ENCODE measurements at regions not wholly inside any gene's neighbourhood (a gene's known extent, or its start where the extent isn't known, plus 50 kb on each side); places are given as distances from the start of the nearest gene placed in this dataset.
A peak's percentile ranks its signal among the peaks of the same experiment; 100 is the strongest.

DNA sequence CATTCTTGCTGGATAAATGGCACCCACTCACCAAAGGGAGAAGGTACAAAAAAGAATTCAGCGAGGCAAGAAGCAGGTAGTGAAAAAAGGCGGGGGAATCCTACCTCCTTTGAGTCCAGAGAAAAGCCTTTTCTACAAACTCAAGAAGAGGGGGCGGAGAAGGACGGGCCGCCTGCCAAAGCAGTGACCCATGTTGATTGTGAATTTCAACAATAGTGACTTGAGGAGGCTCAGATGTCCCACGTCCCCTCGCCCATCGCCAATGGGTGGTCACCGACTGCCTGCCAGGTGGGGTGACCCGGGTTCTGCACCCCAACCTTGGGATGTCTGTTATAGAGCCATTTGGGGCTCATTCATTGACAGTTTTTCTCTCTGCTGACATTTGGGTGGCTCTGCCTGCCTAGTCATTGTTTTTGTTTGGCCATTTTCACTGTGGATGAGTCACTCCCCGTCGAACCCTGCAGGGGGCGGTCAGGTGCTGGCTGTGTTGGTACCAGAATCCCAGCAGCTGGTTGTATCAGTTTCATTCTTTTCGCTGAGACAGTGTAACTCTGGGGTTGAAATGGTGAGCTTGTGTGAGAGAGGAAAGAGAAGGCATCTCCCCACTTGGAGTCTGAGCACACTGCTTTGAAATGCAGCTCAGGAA is 163.4 kb upstream of the NCAM1 start:
- no peaks in the 10 kb centered on the region for H3K4me1 ChIP-seq (ENCODE audit: control insufficient read depth, insufficient read depth, low read length)
- peaks cover 7% of the 10 kb centered on the region; the same call in 1 of the 2 replicates for H3K27me3 ChIP-seq (ENCODE audit: control insufficient read depth, insufficient read depth, low read length)
- no peak overlapping the region for H3K27ac ChIP-seq (ENCODE audit: low read length)
- ATAC-seq: 0 out of 2 replicates have a peak, but pooled peaks have one; percentile 14
- ChIA-PET POLR2A (no interaction called here), CTCF (interaction anchor here (0.8 kb wide), 1 partner anchor 491 kb away, joined by 4 read pairs; no protein-coding TSS in a partner anchor)
- no peaks in the 10 kb centered on the region for H3K9me3 ChIP-seq (ENCODE audit: control insufficient read depth, insufficient read depth, low read depth, low read length)
- H3K36me3 ChIP-seq (ENCODE audit: control insufficient read depth, insufficient read depth, low read length): no peaks in the 10 kb centered on the region
- no TSS peak for BruUV-seq (replicated peaks)
- in situ Hi-C loops (cut with HindIII; ENCODE audit: low pct_unique_long_range_greater_than_20kb, low sequenced_read_pairs): no loop called here
- no peak for TF ChIP-seq REST (IDR thresholded peaks at IDR 0.05; ENCODE audit: insufficient read depth in 1 of 2, low read depth in 2 of 2, low read length in 1 of 2)
- no peak for TF ChIP-seq TCF7L2 (IDR thresholded peaks at IDR 0.05; ENCODE audit: low read depth, low read length)
- TF ChIP-seq, protein P1, sequence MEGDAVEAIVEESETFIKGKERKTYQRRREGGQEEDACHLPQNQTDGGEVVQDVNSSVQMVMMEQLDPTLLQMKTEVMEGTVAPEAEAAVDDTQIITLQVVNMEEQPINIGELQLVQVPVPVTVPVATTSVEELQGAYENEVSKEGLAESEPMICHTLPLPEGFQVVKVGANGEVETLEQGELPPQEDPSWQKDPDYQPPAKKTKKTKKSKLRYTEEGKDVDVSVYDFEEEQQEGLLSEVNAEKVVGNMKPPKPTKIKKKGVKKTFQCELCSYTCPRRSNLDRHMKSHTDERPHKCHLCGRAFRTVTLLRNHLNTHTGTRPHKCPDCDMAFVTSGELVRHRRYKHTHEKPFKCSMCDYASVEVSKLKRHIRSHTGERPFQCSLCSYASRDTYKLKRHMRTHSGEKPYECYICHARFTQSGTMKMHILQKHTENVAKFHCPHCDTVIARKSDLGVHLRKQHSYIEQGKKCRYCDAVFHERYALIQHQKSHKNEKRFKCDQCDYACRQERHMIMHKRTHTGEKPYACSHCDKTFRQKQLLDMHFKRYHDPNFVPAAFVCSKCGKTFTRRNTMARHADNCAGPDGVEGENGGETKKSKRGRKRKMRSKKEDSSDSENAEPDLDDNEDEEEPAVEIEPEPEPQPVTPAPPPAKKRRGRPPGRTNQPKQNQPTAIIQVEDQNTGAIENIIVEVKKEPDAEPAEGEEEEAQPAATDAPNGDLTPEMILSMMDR (IDR thresholded peaks at IDR 0.05): peak; percentile 57
- no peak for TF ChIP-seq SIN3A (IDR thresholded peaks at IDR 0.05; ENCODE audit: borderline replicate concordance, insufficient read depth, low read depth, low read length)
- peak; percentile 18 for DNase-seq (ENCODE audit: low read depth, low spot score)
- H3K4me3 ChIP-seq (ENCODE audit: low read depth in 2 of 2, low read length in 2 of 2): no peak overlapping the region
- intact Hi-C loops (cut with micrococcal nuclease; ENCODE audit: unreplicated experiment): loop anchor here (5.0 to 10.0 kb wide), 2 partner anchors 490 to 503 kb away; no protein-coding TSS in a partner anchor

DNA sequence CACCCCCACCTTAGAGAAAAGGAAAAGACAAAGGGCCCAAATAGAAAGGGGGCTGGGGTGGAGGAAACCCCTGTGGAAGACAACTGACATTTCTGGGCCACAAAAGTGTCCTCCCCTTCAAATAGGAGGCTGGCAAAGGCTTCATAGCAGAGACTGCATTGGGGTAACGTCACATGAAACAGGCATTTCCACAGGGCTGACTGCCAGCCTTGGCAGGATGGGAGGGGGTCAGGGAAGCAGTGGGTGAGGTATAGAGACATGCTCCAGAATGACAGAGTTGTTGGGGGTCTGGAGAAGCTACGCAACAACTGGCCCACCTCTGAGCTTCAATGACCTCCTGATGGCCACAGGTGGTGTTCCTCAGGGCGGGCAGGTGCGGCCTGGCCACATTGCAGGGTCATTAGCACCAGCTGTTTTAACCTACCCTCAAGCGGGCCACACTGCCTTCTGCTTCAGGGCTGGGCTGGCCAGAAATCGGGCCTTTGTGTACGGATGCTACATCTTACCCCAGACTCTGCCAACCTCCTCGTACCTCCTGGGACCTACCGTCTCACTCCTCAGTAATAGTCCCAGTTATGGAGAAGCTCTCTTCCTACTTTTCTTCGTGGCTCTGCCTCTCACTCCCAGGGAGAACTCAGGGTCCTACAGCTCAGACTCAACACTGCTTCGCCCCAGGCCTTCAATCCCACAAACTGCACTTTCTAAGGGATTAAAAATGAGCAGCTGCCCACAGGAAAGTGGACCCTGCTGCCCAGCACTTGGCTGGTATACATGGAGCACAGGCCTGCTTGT is 160.0 kb upstream of the NCAM1 start:
- ATAC-seq (no peak), DNase-seq (ENCODE audit: low read depth, low spot score) (no peak)
- Histone ChIP-seq H3K4me1 (ENCODE audit: control insufficient read depth, insufficient read depth, low read length) (no peaks in the 10 kb centered on the region), H3K27me3 (ENCODE audit: control insufficient read depth, insufficient read depth, low read length) (no peaks in the 10 kb centered on the region), H3K9me3 (ENCODE audit: control insufficient read depth, insufficient read depth, low read depth, low read length) (no peaks in the 10 kb centered on the region), H3K27ac (ENCODE audit: low read length) (no peak overlapping the region), H3K36me3 (ENCODE audit: control insufficient read depth, insufficient read depth, low read length) (no peaks in the 10 kb centered on the region), H3K4me3 (ENCODE audit: low read depth in 2 of 2, low read length in 2 of 2) (no peak overlapping the region)
- in situ Hi-C loops (cut with HindIII; ENCODE audit: low pct_unique_long_range_greater_than_20kb, low sequenced_read_pairs): no loop called here
- ChIA-PET POLR2A (no interaction called here), CTCF (no interaction called here)
- intact Hi-C loops (cut with micrococcal nuclease; ENCODE audit: unreplicated experiment): no loop called here
- TF ChIP-seq SIN3A (IDR thresholded peaks at IDR 0.05; ENCODE audit: borderline replicate concordance, insufficient read depth, low read depth, low read length): no peak
- TF ChIP-seq POLR2AphosphoS5 (IDR thresholded peaks at IDR 0.05; ENCODE audit: low read depth, low read length): no peak
- TF ChIP-seq TCF7L2 (IDR thresholded peaks at IDR 0.05; ENCODE audit: low read depth, low read length): no peak
- TF ChIP-seq, protein P1 (IDR thresholded peaks at IDR 0.05): no peak
- no TSS peak for BruUV-seq (replicated peaks)
